ENCODE measurements at regions not wholly inside any gene's neighbourhood (a gene's known extent, or its start where the extent isn't known, plus 50 kb on each side); places are given as distances from the start of the nearest gene placed in this dataset.
"Not testable (repeated sequence)": the region's sequence is repeated elsewhere in the genome, so short reads cannot be mapped to it uniquely, and the experiment has no call there.

DNA sequence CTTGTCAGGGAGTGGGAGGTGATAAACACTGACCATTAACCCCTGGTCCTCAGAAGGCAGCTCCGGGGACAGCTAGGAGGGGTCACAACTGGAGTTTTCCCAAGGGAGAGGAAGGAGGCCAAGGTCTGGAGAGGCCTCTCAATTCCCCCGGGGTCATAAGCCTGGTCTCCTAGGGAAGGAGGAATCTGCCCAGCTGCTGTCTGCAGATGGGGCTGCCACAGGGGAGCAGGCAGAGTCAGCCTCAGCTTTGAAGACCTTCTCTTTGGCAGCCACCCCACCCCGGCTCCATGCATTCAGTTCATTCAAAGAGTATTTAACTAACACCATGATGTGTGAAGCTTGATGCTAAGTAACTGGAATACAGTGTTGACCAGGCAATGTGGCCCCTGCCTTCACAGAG, 74.6 kb upstream of the HSPA9 start:
- DNase-seq (ENCODE audit: insufficient read length, low spot score) (no peak), FAIRE-seq (peak; percentile 70)

DNA sequence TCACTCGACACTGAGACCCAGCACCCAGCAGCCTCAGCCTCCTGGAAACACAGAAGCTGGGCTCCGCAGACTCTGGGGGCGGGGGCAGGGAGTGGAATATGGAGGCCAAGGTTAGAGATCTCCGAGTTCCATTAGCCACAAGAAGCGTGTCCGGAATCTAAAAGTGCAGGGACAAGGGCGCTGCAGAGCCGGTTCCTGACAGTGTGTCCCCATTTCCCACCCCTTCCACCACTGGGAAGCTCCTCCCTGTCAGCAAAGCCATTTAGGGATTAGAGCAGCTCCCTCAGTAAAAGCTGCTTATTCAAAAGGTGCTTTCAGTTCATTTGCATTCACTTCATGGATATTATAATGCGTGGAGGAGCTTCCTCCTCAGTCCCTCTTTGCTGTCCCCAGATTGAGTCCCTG, 74.1 kb upstream of the HSPA9 start:
- FAIRE-seq = peak; percentile 55
- no peak for DNase-seq (ENCODE audit: insufficient read length, low spot score)

DNA sequence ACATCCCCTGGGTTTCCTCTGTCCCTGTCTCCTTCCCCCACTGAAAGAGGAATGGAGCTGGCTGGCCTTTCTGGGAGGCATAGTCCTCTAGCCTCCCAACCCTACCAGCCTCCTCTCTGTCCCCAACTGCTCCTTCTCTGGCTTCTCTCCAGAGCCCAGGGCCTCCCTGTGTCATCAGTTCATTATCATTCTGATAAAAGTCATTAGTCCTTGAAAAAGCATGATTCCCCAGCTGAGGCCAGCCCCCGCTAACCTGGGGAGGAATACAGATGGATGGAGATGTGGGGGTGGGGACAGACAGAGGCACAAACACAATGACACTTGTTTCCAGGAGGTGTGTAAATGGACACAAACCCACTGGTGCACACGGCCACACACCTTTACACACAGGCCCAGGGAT, 73.6 kb upstream of the HSPA9 start:
- no peak for DNase-seq (ENCODE audit: insufficient read length, low spot score)
- FAIRE-seq = no peak

DNA sequence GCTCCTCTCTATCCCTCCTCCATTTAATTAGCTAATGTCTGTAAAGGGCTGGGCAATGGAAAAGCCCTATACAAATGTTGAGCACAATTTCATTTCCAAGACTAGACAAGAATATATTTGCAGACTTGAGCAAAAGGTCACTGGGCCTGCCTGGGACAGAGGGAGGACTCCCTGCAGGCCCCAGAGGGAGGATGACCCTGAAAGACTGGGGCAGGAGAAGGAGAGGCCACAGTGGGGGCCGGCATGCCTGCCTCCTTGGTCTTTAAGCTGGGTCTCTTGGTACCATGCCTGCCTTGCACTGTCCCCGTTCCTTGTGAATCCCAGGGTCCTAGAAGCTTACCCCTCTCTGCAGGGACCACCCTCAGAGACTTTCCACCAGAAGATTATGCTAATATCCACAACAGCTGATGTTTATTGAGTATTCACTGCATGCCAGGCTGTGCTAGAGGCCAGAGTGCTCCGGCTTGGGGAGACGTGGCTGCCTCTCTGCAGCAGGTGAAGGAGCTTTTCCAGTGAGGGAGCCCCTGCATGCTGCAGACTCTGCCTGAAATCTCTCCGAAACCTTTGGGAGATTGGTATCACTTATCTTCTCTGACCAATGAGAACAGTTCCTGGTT, 72.7 kb upstream of the HSPA9 start:
- FAIRE-seq = no peak
- DNase-seq (ENCODE audit: insufficient read length, low spot score) = no peak

DNA sequence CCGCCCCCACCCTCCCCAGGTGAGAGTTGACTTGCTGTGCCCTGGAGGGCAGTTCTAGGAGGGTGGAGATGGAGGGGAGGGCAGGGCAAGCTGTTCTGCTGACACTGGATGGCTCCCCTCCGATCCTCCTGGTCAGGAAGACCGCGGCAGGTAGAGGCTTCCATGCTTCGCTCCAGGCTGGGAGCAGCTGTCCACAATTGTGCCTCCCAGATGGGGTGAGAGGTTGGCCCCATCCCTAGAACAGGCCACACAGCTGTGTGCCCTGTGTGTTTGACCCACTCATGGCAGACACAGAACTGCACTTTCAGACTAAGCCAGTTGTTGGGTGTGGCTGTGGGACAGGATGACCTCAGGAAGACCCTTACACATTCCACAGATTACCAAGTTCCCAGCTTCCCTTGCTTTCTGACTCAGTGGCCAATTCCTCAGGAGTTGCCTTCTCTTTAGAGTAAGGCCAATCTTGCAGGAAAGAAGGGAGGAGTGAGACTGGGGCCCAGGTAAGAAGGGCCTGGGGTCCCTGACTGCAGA, 72.1 kb upstream of the HSPA9 start:
- no peak for DNase-seq (ENCODE audit: insufficient read length, low spot score)
- FAIRE-seq = no peak

DNA sequence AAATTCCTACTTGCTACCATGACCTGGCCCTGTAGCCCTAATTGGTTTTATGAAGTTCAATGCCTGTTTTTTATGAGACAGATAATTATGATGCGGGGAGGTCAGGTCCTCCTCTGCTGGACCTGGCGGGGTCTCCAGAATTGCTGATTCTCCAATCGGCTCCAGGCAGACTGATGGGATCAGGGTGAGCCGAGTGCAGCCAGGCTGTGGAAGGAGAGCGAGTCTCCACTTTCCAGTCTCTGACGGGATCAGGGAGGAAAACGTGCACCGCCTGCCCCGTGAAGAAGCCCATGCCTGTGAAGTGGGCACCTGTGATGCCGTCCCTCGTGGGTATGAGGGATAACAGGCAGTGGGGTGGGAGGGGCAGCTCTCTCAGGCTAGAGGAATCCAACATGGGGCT, 71.5 kb upstream of the HSPA9 start:
- DNase-seq (ENCODE audit: insufficient read length, low spot score) (no peak), FAIRE-seq (no peak)

DNA sequence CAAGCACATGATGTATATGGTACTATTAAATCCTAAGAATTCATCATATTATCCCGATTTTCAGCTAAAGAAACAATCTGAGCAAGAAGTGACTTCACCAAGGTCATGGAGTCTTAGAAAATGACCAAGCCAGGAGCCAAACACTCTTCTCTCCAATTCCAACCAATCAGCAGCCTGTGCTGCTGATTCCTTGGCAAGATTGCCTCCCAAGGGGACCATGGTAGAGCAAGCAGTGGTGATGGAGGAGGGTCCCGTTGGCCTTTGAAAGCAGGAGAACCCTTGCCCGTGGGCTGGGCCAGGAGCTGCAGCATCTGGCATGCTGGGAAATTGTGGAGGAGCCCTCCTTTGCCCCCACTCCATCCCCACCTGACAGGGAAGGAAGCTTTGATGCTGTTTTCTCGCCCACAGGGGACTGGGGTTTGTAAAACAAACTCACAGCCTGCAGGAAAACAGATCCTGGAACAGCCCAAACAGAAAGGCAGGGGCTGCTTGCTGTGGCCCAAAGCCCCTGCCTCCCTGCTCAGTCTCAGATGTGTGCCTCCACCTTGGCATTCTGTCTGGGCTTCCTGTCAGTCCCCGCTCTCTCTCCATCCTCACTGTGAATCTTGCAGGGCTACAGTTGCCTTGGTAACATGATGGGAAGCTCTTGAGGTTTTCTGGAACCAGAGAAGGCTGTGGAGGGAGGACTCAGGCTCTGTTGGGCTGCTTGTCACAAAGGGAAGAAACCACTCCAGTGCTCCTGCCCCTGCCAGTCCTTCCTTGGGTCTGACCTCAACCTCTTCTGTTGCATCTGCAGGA, 70.8 kb upstream of the HSPA9 start:
- DNase-seq (ENCODE audit: insufficient read length, low spot score) = no peak

DNA sequence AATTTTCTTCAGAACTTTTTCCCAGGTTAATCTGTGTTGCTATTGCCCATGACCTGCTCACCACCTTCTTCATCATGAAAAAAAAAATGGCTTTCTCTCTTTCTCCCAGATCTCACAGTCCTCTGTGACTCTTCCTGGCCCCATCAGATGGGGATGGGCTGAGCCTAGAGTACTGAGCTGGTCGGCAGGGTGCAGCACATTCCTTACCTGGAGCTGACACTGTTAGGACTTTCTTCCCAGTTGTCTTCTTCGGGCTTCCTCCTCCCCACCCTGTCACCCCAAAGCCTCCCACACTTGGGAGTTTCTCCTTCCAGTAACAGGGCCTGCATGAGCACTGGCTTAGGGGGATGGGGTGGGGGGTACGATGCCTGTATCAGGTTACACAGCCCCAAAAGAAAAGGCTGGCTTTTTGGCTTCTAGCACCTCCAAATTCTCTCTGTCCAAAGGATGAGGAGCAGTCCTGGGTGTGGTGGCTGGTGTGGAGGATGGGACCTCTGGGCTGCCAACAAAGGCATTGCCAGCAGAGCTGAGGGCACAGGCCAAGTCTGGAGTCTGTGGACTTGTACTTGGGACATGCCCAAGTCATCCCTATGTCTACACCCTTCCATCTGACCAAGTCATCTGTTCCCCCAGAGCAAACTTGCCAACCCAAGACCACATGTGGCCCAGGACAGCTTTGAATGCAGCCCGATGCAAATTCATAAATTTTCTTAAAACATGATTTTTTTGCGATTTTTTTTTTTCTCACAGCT, 68.0 kb upstream of the HSPA9 start:
- FAIRE-seq (no peak), DNase-seq (ENCODE audit: insufficient read length, low spot score) (no peak)

More for the DNA sequence above, 70.8 kb upstream of the HSPA9 start:
- no peak for FAIRE-seq

DNA sequence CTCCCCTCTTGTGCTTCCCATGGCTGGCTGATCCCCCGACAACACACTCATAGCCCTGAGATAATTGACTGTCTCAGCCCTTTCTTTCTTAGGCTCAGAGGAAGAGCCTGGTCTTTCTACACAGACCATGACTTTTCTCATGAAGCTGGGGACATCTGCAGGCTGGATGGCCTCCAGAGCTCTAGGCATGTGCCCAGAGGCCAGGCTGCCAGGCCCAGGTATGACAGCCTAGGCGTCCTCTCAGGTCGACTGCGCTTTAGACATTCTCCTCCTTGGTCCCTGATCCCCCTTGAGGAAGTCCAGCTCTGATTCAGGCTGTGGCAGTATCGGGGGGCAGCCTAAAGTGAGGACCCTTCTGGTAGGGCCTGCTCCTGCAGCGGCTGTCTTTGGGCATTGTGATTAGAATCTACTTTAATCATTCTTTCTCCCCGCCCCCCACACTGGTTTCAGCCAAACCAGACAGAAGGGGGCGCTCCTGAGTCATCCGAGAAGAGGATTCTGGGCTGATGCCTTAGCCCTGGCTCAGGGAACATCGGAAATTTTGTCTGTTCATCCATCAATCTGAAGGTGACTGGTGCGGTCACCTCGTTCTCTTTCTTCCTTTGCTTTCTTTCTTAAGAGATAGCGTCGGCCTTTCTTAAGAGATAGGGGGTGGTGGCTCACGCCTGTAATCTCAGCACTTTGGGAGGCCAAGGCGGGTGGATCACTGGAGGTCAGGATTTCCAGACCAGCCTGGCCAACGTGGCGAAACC, 66.5 kb upstream of the HSPA9 start:
- peak; percentile 45 for DNase-seq (ENCODE audit: insufficient read length, low spot score)
- peak; percentile 96 for FAIRE-seq

DNA sequence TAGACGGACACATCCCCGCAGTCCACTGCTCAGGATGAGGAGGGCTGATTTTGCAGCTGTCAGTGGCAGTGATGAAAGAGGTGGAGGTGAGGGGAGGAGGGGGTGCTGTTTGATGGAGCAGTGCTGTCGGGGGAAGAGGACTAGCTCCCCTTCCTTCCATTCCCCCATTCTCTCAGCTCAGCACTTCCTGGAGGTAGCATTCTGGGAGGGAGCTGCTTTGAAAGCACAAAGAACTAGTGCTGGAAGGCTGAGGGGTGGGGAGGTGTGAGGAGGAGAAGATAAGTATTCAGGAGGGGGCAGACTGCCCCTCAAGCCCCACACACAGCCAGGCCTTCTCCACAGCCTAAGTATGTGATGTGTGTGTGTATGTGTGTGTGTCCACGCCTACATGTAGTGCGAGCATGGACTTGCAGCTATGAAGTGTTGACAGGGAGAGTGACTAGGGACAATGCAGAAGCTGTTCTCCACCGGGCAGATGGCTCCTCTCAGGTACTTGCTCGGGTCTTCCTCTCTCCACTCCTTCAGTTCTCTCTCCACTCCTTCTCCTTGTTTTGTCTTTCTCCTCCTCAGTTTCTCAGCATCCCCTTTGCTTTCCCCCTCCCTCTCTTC, 65.5 kb upstream of the HSPA9 start:
- FAIRE-seq (no peak), DNase-seq (ENCODE audit: insufficient read length, low spot score) (no peak)

DNA sequence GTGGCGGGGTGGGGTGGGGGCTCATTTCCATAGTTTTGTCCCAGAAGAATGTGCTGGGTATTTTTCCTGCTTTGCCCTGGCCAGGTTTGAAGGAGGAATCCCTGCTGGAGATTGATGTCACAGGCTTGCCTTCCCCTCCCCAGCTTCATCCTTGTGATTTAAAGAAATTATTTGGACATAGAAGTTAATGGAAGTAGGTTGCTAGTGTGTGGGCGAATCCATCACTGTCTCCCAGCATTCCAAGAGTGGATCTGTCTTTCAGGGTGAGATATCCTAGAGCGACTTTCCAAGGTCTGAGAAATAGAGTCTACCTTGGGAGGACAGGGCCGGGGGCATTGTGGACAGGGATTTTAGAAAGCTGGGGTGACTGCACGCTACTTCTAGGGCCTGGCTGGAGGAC, 64.9 kb upstream of the HSPA9 start:
- FAIRE-seq = no peak
- no peak for DNase-seq (ENCODE audit: insufficient read length, low spot score)

DNA sequence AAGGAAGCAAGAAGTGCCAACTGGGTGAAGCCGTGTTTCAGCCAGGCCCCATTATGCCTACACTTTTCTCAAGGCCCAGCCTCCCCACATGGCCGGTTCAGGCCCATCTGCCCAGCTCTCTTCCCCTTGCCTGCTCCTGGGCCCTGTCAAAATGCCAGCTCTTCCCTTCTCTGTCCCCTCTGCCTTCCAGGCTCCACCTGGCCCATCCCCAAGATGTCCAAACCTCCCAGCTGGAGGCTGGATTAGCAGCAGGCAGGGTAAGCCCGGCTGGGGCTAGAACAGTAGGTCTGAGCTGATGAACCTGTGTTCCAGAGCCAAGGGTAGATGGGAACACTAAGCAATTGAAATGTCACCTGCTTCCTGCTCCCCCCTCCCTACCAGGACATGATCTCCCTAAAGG, 64.1 kb upstream of the HSPA9 start:
- FAIRE-seq = no peak

DNA sequence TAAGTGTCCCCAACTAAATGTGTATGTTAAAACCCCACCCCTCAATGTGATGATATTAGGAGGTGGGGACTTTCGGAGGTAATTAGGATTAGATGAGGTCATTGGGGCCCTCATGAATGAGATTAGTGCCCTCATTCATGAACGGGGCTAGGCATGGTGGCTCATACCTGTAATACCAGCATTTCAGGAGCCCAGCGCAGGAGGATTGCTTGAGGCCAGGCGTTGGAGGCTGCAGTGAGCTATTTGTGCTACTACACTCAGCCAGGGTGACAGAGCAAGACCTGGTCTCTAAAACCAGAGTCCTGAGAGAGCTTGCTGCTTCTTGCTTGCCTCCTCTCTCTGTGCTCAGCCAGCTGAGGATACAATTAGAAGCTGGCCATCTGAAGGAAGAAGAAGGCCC, 62.1 kb upstream of the HSPA9 start:
- FAIRE-seq (no peak), DNase-seq (ENCODE audit: insufficient read length, low spot score) (no peak)

More for the DNA sequence above, 64.1 kb upstream of the HSPA9 start:
- no peak for DNase-seq (ENCODE audit: insufficient read length, low spot score)

DNA sequence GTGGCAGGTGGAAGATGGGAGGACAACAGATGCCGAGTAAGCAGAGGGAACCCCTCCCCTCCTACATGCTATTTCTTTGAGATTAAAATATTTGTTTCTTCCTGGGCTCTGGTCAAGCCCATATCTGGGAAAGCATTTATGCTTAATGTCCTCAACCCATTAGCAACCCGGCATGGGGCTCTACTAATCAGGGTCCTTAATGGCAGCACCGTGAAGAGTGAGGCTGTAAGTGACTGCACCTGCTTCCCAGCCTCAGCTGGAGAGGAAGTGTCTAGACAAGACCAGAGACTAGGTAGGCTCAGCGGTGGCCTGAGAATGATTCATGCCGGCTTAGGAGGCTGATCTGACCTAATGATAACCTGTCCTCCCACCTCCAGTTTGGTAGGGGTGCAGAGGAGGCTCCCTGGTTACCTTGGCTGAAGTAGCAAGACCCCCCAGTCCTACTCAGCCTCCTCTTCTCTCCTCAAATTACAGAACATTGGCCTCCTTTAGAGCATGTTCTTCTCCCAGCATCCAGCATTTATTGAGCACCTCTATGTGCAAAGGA, 61.3 kb upstream of the HSPA9 start:
- no peak for FAIRE-seq
- DNase-seq (ENCODE audit: insufficient read length, low spot score) = no peak

DNA sequence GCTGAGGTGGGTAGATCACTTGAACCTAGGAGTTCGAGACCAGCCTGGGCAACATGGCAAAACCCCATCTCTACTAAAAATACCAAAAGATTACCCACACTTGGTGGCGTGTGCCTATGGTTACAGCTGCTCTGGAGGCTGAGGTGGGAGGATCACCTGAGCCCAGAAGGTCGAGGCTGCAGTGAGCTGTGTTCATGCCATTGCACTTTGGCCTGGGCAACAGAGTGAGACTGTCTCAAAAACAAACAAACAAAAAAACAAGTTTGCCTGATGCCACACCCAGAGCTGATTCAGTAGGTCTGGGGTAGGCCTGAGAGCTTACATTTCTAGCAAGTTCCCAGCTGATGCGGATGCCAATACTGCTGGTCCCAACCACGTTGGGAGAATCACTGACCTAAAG, 60.5 kb upstream of the HSPA9 start:
- no peak for FAIRE-seq
- DNase-seq (ENCODE audit: insufficient read length, low spot score) = no peak

DNA sequence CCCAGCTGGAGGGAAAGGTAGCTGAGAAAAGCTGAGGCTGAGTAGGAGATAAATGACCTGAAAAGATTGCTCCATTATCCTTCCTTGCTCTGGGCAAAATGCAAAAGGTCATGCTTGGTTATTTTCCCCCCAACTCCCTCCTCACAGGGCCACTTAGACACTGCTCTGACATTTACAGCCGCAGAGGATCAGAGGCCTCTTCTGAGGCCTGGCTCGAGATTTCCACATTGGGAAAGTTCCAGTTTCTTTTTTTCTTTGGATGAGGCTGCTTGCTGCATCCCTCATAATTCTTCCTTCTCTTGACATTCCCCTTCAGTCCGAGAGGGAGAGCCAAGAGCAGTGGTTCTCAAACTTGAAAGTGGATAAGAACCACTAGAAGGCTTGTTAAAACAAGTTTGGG, 60.1 kb upstream of the HSPA9 start:
- DNase-seq (ENCODE audit: insufficient read length, low spot score) = no peak

DNA sequence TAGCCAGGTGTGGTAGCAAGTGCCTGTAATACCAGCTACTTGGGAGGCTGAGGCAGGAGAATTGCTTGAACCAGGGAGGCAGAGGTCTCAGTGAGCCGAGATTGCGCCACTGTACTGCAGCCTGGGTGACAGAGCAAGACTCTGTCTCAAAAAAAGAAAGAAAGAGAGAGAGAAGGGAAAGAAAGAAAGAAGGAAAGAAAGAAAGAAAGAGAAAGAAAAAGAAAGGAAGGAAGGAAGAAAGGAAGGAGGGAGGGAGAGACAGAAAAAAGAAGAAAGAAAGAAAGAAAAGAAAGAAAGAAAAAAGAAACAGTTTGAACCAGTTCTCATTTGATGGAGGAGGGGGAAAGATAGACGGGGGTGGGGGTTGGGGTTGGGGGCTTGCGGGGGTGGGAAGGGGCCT, 59.6 kb upstream of the HSPA9 start:
- FAIRE-seq; DNase-seq (ENCODE audit: insufficient read length, low spot score): not testable (repeated sequence)

More for the DNA sequence above, 60.1 kb upstream of the HSPA9 start:
- no peak for FAIRE-seq

DNA sequence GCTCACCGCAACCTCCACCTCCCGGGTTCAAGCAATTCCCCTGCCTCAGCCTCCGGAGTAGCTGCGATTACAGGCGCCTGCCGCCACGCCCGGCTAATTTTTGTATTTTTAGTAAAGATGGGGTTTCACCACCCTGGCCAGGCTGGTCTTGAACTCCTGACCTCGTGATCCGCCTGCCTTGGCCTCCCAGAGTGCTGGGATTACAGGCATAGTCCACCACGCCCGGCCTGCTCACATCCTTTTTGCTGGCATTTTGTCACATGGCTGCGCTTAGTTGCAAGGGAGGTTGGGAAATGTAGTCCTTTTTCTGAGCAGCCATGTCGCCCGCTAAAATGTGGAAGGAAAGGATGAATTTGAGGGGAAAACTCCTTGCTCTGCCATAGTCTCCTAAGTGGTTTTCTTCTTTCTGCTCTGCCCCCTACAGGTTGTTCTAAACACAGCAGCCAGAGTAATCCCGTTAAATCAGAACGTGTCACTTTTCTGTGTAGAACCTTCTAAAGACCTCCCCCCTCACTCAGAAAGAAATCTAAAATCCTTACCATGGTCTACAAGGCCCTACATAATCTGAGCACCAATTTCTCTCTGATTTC, 57.8 kb upstream of the HSPA9 start:
- DNase-seq (ENCODE audit: insufficient read length, low spot score) (peak; percentile 26), FAIRE-seq (peak; percentile 84)

DNA sequence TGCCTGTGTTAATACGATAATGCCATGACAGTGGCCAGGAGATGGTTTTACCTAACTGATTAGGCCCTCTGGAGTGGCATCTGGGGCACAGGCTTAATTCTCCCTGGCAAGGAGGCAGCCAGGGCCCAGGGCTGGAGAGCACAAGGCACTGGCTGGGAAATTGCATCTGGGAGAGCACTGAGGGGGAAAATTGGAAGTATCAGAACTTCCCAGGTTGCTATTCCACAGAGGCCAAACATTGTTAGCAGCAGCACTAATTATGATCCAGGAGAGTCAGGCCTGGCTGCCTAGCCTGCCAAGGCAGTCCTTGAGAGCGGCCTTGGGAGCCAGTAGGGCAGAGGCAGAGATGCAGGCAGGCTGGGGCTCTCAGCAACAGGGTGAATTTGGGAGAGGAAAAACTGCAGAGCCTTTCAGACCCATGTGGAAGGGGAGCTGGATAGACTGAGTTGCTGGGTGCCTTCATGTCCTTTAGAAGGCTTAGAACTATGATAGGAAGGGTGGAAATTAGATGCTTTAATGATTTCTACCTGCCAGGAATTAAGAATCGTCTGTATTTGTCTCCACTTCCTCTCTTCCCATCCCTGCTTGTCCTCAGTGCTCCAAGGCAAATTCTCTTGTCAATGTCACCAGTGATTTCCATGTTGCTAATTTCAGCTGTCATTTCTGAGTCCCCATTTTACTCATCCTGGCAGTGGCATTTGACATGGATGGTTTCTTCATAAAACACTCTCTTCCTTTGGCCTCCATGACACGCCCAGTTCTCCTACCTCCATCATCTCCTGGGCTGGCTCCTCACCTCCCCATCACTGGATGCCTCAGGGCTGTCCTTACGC, 56.1 kb upstream of the HSPA9 start:
- FAIRE-seq = no peak
- DNase-seq (ENCODE audit: insufficient read length, low spot score) = no peak

Measured in GM19239 (cell line).